PFSK-1 (cell line): ENCODE measurements at regions not wholly inside any gene's neighbourhood (a gene's known extent, or its start where the extent isn't known, plus 50 kb on each side); places are given as distances from the start of the nearest gene placed in this dataset.

ENCODE experiments used
- POLR2AphosphoS5 ChIP-seq: IDR thresholded peaks from 2 replicates; pipeline ENCODE4 v1.6.1; 2012; ENCODE audit warnings: low read depth, mild to moderate bottlenecking, control low read depth, low read length, moderate library complexity
- REST ChIP-seq, 2 experiments: IDR thresholded peaks; 2 replicates each; pipeline versions ENCODE4 v1.6.1 to v1.8.0; 2011 to 2012; ENCODE audit warnings: low read depth in 2 of 2, low read length in 2 of 2, control low read depth in 1 of 2, inconsistent platforms in 1 of 2, mild to moderate bottlenecking in 1 of 2, moderate library complexity in 1 of 2; ENCODE audit not compliant: insufficient read depth in 1 of 2
- TAF1 ChIP-seq: IDR thresholded peaks from 2 replicates; pipeline ENCODE4 v1.6.1; 2012; ENCODE audit warnings: low read length, control low read depth, borderline replicate concordance; ENCODE audit not compliant: insufficient read depth

GRCh38 chr12:90706036-90706435, 248.9 kb downstream of the CCER1 start:
- TF ChIP-seq REST (IDR thresholded peaks at IDR 0.05; ENCODE audit: insufficient read depth in 1 of 2, low read depth in 2 of 2, low read length in 2 of 2) = no peak
- TF ChIP-seq POLR2AphosphoS5 = no peak
- no peak for TF ChIP-seq TAF1
